Stimulated activated CD8-positive, alpha-beta memory T cell treated with anti-CD3 and anti-CD28 coated beads, Interleukin-12 subunit alpha, Interleukin-12 subunit beta, amount 100 ng/mL, for 1 hour (primary cell): ENCODE measurements at regions not wholly inside any gene's neighbourhood (a gene's known extent, or its start where the extent isn't known, plus 50 kb on each side); places are given as distances from the start of the nearest gene placed in this dataset.
"Not testable (repeated sequence)": the region's sequence is repeated elsewhere in the genome, so short reads cannot be mapped to it uniquely, and the experiment has no call there.

Source experiments
- DNase-seq: peaks from one replicate; pipeline ENCODE4 v3.0.0-alpha.2; 2020; ENCODE audit warnings: low read depth

DNA sequence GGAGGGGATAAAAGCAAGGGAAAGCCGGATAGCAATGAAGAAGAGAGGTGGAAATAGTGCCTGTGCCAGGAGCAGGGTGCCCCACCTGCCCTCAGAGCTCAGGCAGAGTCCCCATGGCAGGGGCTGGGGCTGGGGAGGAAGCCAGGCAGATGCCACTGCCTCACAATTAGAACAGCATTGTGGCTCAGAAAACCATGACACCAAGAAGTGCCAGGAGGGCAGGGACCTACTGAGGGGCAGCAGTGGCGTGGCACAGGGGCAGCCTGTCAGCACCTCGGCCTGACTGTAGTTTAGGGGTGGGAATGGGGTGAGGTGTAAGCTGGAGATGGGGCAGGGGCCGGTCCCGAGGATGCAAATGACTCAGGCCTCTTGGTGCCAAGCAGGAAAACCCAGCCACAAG, 532.1 kb upstream of the B3GAT1 start:
- DNase-seq: no peak

DNA sequence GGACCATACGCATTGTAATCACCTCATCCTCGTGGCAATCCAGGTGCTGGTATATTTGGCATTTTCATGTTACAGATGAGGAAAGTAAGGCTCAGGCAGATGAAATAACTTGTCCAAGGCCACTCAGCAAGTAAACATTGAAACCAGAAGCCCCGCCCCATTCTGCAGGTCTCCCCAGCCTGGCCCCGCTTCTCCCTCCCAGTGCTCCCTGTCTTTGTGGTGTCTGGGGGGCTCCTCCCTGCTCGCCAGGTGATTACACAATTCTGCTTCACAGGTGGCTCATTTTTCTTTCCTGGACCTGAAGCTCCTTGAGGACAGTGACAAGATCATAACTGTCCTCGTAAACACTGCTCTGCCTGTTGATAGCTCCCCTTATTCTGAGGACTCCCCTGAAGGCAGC, 531.5 kb upstream of the B3GAT1 start:
- no peak for DNase-seq

- no peak for DNase-seq
Measured at GRCh38 chr11:134942681-134943080, 530.6 kb upstream of the B3GAT1 start.

- not testable (repeated sequence) for DNase-seq
Measured at GRCh38 chr11:134941936-134942600, 530.0 kb upstream of the B3GAT1 start.

DNA sequence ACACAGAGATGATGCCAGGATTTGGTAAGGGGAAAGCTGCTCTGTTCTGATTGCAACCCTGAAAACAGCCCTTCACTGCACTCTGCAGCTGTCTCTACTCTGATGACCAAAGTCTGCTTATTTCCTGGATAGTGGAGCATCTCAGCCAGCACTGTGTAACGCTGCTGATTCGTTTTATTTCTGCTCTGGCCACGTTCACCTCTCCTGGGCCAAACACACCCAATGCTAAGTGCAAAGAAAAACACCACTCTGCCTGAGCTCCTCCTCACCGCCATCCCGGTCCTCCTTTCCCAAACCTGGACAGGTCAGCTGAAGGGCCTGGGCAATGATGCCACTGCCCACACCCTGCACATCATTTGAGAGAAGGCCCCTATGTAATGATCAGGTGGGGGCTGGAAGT, 529.3 kb upstream of the B3GAT1 start:
- no peak for DNase-seq

- no peak for DNase-seq
Measured at GRCh38 chr11:134940441-134941126, 528.5 kb upstream of the B3GAT1 start.

- no peak for DNase-seq
Measured at GRCh38 chr11:134939905-134940304, 527.9 kb upstream of the B3GAT1 start.

GRCh38 chr11:134939031-134939430, 527.0 kb upstream of the B3GAT1 start:
- no peak for DNase-seq

GRCh38 chr11:134938212-134938611, 526.2 kb upstream of the B3GAT1 start:
- no peak for DNase-seq

DNA sequence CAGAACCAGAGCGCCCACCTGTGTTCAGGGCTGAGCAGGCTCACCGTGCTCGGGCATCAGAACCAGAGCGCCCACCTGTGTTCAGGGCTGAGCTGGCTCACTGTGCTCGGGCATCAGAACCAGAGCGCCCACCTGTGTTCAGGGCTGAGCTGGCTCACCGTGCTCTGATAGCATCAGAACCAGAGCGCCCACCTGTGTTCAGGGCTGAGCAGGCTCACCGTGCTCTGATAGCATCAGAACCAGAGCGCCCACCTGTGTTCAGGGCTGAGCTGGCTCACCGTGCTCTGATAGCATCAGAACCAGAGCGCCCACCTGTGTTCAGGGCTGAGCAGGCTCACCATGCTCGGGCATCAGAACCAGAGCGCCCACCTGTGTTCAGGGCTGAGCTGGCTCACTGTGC, 525.2 kb upstream of the B3GAT1 start:
- DNase-seq: not testable (repeated sequence)

DNA sequence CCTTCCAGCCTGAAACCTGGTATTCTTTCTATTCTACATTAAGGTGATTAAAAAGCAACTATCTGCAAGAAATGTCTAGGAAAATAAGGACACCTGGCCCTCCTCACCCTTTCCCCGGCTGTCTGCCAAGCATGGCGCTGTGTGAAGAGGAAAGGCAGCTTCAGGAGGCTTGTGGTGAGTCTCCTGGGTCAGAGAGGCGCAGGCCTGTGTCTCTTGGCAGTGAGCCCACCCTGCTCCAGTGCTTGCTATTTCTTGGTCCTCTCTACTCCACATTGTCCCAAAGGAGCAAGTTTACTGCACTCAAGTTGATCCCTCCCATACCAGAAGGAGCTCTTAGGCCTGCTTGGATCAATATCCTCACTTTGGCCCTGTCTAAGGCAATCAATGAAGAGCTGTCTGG, 520.7 kb upstream of the B3GAT1 start:
- no peak for DNase-seq

DNA sequence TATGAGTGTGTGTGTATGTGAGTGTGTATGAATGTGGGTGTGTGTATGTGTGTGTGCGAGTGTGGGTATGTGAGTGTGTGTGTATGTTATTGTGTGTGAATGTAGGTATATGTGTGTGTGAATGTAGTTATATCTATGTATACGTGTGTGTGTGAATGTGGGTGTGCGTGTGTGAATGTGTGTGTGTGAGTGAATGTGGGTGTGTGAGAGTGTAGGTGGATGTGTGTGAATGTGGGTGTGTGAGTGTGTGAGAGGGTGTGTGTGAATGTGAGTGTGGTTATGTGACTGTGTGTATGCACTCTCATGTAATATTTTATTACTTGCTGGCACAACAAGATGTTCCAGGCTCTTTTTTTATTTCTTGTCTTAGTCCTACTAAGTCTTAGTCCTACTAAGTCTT, 513.4 kb upstream of the B3GAT1 start:
- DNase-seq: no peak

DNA sequence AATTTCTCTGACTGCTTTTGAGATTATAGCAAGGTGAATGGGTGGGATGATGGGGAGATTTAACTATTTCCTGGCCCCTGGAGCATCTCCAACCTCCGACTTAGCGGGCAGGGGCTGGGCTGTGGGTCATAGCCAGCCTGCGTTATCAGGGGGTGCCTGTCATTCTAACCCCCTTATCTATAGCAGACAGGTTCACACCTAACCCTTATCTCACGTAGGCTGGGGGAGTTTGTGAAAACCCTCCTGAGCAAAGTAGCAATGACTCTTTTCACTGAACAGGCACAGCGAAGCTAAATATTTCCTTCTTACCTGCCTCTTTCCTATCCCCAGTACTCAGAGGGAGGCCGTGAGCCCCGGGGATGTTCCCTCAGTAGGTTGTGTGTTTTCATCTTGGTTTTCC, 511.4 kb upstream of the B3GAT1 start:
- DNase-seq: no peak

DNA sequence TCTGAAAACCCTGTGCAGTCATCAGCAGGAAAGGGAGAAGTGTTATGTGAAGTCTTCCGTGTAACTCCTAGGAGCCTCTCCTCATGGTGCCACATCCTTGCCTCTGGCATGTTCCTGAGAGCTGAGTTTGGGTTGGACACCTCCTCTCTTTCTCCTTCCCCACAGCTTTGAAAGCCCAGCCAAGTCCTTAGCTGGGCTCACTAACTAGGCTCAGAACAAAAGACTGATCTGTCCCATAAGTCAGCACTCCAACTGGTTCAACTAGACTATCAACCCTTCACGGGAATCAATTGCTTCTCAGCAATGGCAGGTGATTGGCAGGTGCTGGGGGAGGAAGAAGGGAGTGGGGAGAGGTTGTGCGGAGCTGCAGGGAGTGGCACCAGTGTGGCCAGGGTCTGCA, 509.9 kb upstream of the B3GAT1 start:
- no peak for DNase-seq

DNA sequence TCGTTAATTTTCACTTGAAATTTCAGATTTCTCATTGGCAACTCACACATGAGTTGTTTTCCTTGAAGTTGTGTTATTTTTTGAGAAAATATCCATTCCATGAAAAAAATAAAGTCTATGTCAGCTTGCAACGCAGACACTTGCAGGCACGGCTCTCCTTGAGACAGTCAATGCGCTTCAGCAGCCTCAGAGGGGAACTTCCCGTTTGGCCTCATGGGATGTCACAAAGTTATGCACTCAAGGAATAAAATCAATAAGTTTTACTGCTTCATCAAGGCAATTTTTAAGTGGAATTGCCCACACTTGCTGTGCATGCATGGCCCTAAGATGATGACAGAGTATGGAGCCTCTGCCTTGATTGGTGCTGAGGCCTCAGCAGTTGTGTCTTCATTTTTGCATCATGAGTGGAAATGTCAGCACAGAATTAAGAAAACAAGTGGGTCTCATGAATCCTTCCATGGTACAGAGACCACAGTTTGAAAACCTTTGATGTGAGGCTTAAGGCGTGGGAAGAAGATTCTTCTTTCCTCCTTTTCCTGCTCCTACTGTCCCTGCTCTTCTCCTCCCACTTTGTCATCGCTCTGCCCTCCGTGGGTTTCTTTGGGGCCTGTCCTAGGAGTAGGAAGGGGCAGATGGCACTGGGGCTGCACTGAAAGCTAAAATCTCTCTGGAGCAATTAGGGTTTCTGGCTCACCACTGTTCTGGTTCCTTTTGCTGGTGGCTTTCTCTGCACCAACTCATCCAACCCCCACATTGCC, 509.0 kb upstream of the B3GAT1 start:
- no peak for DNase-seq

DNA sequence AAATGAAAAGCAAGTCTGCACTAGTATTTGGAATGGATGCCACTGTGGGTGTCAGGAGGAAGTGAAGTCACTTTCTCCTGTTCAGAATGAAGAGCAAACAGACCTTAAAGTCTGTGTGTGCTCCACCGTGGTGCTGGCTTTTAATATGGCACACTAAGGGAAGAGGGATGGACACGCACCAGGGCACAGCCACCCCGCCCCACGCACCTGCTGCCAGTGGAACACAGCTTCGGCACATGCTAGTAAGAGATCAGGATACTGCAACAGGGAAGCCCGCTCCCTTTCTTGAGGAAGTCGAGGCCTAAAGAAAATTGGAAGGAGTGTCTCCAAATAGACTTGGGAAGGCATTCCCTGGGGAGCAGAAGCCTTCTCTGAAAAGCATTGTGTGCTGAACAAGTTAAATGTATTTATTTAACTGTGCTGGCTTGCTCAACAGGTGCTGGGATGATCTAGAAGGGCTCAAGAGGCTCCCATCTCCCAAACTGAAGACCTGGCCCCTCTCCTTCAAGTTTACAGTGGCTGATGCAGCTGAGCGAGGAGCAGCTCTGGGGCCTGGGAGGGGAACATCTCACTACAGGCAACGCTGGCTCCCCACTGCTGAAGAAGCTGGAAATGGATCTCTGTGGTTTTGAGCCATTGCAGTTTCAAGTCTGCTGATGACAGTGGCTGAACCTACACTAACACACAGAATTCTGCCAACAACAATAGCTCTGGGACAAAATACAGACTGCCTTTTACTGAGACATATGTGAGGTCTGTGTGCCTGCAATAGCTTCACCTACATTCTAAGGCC, 504.6 kb upstream of the B3GAT1 start:
- no peak for DNase-seq

GRCh38 chr11:134915881-134916280, 503.8 kb upstream of the B3GAT1 start:
- no peak for DNase-seq

GRCh38 chr11:134915212-134915611, 503.2 kb upstream of the B3GAT1 start:
- no peak for DNase-seq

- no peak for DNase-seq
Measured at GRCh38 chr11:134913999-134914590, 502.1 kb upstream of the B3GAT1 start.

- DNase-seq: no peak
Measured at GRCh38 chr11:134913391-134913790, 501.3 kb upstream of the B3GAT1 start.

GRCh38 chr11:134911514-134912180, 499.6 kb upstream of the B3GAT1 start:
- no peak for DNase-seq
